ENCODE measurements at regions not wholly inside any gene's neighbourhood (a gene's known extent, or its start where the extent isn't known, plus 50 kb on each side); places are given as distances from the start of the nearest gene placed in this dataset.
"Not testable (repeated sequence)": the region's sequence is repeated elsewhere in the genome, so short reads cannot be mapped to it uniquely, and the experiment has no call there.

DNA sequence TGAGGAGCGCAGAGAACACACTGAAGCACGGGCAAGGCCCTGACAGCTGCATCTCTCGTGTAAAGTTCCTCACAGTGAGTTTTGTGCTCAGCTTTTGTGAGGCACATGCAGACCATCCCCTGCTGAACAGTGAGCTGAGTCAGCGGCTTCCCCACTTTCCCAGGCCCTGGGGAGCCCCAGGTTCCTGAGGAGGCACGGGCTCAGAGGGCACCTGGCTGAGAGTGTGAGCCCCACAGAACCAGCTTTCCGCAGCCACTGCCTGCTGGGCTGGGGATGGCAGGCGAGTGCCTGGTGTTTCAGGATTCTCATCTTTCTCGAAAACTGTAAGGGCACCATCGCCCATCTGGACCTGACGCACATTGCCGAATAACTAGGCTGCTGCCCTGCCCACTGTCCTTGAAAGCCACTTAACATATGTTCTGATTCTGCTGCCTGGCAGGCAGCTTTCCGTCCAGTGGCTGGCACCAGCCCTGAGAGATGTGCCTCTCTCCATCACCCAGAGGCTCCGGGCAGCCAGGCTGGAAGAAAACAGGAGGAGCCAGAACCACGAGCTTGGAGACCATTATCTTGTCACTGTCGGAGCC lies 266.7 kb upstream of the FOXF1 start:
- DNase-seq, result no peak

DNA sequence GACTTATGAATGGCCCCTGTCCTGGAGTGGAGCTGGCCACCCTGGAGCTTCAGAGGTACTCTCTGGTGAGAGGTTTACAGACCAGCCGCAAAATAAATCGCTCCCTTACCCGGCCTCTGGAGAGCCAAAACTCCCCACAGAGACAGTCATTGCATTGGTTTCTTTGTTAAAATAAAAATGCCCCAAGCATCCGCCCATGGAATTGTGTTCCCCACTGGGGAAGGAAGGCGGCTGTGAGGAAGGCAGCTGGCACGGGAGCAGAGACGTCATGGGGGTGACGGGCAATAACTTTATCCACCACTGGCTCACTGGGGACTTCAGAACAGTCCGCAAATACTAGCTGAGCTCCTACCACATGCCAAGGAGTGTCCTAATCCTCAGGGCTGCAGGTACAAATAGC lies 266.2 kb upstream of the FOXF1 start:
- DNase-seq, result no peak

DNA sequence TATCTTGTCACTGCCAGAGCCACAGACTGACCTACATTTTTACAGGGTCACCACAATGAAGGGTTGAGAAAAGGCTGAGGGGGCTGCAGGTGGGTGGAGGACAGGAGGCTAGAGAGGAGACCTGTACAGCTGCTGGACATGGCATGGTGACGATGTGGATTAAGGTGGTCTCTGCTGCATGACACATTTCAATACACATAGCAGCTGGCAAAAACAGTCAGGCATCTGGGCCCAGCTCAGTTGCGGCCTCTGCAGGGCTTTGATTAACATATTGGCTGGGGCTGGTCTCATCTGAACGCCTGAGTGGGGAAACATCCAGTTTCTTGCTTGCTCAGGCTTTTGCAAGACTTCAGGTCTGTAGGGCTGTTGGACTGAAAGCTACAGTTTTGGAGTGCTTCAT lies 265.4 kb upstream of the FOXF1 start:
- no peak for DNase-seq

DNA sequence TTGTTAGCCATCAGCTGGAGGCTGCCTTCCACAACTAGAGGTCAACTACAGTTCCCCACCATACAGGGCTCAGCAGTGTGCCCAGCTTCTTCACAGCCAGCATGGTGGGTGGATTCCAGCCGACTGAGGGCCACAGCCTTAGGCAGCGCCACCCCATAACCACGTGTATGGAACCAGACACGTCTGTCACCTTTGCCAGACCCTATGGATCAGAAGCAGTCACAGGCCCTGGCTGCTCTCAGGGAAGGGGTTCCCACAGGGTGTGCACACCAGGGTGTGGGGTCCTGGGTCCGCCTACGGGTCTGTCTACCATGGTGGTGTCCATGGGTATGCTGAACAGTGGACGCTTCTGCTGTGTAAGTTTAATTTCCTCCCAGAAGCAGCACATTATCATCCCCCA lies 265.0 kb upstream of the FOXF1 start:
- DNase-seq, result no peak

DNA sequence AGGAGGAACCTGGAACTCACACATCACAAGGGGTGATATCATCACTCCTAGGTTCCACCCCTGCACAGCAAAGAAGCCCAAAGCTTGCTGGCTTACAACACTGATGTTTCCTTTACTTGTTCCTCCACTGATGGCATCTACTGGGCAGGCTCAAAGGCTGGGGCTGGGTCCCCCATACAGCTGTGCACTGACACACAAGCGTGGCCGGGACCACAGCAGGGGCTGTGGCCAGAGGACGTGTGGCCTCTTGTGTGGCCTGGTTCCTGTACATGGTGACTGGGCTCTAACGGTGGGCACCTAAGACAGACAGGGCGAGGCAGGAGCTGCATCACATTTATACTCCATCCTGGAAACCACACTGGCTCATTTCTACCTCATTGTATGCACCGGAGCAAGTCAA lies 264.4 kb upstream of the FOXF1 start:
- DNase-seq, result no peak

DNA sequence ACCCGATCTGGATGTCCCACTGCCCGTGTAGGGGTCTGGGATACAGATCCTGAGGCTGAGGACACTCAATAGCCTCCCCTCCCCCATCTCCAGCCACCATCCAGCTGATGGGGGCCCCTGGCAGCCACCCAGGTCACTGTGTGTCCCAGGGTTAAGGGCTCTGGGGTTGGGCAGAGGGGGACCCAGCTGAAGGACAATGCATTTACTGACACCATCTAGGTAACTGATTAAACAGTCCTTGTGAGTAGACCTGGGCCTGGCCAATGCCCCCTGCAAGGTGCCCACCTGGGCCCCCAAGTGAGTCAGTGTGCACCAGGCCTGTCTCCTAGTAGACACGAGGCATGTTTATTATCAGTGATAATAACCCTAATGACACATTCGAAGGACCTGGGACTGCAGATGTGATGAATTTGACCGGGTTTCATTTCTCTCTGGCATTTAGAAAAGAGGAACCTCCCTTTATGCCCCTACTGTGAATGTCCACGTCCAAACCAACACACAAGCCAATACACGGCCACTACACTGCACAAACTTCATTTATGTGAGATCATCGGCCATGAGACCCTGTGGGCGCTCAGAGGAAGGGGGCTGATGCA lies 261.9 kb upstream of the FOXF1 start:
- DNase-seq, result no peak

DNA sequence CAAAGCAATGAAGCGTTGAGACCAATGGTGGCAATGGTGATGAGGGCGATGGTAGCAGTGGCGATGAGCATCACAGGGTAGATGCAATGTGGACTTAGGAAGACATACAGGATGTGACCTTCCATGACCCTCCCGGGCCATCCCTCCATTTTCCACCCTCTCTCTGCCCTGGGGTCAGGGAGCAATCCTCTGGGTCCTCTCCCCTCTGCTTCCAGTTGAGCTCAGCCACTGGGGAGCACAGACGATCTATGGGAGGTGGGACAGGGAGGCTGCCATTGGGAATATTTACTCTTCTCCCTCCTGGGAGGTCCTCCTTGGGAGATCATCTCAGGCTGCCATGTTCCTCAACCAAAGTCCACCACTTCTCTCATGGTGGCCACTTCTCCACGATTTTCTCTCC lies 260.7 kb upstream of the FOXF1 start:
- DNase-seq, result no peak

DNA sequence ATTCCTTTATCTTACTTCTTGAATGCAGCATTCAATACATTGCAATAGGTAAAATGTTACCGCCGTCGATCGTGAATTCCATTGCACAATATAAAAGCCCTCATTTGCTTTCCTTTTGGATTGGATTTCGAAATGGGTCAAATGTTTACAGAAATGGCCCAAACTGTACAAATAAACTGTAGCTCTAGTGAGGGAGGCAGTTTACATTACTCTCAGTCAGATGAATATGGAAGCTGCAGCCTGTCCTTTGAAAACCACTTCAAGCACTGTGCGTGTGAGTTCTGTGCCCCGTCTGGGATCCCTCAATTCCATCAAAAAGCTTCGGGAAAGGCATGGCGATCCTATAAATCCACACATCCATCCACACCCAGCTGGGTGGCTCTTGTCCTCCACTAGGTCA lies 258.6 kb upstream of the FOXF1 start:
- DNase-seq, result no peak

DNA sequence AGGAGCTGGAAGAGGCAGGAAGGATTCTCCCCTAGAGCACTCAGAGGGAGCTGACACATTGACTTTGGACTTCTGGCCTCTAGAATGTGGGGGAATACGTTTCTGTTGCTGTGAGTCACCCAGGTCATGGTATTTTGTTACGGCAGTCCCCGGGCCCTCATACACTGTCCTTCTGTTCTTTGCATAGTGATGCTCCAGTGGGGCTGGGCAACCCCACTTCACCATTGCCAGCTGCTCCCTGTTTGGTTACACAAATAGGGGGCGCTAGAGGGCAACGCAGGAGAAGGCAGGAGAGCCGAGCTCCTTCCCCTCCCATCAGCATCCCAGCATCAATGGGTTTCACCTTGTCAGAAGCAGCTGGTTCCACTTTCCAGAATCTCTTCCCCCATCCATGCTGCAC lies 257.7 kb upstream of the FOXF1 start:
- DNase-seq, result no peak

DNA sequence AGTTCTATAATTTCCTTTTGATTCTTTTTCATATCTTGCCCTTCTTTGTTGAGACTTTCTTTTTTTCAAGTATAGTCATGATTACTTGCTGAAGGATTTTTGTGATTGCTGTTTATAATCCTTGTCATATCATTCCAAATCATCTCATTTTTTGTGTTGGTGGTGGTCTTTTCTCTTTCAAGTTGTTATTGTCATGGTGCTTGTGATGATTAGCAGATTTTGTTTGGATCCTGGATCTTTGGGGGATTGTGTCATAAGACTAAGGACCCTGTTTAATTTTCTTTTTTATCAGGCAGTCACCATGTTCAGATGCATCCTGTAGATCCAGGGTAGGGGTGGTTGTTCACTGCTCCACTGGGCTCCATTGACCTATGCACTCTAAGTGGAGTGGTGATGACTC lies 254.4 kb upstream of the FOXF1 start:
- no peak for DNase-seq

DNA sequence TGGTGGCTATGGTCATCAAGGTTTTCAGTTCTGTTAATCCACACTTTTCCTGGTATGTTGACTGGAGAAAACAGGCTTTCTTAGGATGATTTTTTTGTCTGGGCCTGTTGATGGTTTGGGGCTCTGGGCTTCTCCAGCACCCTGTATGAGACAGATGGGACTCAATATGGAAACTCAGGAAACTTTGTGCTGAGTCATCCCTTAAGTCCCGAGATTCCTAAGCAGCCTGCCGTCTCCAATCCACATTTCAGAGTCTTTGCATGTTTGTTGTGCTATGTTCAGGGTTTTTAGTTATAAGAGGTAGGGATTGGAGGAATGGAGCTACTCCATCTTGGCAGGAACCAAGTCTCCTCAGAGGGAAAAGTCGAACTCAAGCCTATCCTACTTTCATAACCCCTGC lies 253.3 kb upstream of the FOXF1 start:
- no peak for DNase-seq

DNA sequence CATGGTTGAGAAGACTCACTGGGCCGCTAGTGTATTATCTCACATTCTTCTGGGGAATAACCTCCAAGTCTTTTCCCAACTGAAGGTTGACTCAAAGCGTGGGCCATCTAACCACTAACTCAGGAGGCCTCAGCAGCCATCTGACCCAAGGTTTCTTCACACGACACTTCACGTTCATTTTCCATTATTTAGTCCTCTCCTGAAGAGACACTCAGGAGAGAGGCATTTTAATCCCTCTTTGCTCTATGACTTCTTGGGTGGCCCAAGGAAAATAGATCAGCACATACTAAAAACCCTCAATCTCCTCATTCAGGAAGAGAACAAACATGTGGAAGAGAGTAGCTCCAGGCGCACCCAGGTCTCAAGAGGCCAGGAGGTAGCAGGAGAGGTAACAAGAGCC lies 252.8 kb upstream of the FOXF1 start:
- no peak for DNase-seq

DNA sequence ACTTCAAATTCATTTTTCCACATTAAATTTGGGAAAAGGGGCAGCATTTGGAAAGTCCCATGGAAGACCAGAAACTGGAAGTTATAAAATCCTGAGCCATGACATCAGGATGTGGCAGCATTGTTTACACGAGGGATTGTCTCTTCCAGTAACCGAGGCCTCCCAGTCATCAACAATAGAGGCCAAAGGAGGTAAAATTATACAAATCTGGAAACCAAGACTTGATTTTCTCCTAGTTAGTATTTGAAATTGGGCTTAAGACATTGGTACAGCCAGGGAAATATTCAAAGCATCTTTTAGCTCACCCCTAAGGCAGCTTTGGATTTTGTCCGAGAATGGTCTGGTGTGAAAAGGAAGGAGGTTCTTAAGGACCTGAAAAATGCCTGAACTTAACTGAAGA lies 251.6 kb upstream of the FOXF1 start:
- no peak for DNase-seq

DNA sequence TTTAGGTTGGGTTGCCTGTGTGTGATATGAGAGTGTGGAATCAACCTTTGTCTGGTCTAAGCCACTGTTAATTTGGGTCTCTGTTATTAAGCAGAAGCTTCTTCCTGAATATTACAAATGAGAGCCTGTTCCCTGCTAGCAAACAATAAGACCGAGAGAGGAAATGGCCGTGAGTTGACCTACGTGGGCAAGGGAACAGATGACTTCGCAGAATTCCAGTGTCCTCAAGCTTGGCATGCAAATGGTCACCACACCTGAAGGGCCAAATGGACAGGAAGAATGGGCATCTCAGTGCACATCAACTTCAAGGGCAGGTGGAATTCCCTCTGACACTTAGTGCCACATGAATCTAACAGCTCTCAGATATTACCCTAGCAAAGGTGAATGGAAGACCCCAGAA lies 250.8 kb upstream of the FOXF1 start:
- DNase-seq, result no peak

DNA sequence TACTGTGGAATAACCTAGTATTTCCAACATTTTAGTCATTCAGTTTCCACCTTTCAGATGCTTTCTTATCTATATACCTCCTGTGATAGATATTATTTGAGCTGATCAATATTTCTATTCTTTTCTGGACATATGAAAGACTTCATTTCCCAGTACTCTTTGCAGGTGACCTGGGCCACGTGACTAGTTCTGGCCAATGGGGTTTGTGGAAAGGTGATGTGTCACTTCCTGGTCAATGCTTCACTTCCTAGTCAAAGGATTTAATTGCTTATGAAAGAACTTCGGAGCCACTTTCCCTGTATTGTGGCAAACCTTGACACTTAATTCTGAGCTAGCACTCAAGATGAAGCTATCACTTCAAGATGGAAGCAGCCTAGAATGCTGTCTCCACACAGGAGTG lies 248.9 kb upstream of the FOXF1 start:
- DNase-seq, result no peak

DNA sequence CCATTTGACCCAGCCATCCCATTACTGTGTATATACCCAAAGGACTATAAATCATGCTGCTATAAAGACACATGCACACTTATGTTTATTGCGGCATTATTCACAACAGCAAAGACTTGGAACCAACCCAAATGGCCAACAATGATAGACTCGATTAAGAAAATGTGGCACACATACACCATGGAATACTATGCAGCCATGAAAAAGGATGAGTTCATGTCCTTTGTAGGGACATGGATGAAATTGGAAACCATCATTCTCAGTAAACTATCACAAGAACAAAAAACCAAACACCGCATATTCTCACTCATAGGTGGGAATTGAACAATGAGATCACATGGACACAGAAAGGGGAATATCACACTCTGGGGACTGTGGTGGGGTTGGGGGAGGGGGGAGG lies 242.7 kb upstream of the FOXF1 start:
- not testable (repeated sequence) for DNase-seq

DNA sequence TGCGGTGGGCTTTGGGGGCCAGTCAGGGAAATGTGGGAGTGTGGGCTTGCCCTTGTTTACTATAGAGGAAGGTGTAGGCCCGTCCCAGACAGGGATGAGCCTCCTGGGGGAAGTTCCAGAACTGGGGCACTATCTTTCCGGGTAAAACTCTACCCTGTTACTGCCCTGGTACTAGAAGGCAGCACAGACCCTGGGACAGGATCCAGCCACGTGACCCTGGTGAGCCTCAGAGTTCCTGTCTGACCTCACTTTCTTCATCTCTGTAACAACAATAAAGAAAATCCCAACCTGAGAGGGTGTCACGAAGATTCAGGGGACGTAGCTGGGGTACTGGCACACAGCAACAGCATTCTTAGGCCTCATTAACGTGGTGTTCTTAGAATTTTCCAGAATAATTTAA lies 239.6 kb upstream of the FOXF1 start:
- DNase-seq, result no peak

DNA sequence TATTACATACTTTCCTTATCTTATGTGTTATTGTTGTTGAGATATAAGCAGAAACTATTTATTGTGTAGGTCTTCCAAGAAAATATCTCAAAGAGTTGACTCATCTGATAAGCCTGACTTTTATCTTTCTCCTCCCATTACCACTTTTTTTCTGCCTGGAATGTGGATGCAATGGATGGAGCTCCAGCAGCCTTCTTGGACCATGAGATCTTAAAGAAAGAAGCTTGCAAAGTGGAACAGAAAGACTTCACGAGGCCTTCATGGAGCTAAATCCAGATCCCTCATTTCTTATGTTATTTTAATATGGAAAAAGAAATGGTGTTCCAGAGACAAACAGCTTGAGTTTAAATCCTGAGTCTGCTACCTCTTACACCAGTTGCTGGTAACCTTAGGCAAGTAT lies 237.6 kb upstream of the FOXF1 start:
- DNase-seq, result no peak

DNA sequence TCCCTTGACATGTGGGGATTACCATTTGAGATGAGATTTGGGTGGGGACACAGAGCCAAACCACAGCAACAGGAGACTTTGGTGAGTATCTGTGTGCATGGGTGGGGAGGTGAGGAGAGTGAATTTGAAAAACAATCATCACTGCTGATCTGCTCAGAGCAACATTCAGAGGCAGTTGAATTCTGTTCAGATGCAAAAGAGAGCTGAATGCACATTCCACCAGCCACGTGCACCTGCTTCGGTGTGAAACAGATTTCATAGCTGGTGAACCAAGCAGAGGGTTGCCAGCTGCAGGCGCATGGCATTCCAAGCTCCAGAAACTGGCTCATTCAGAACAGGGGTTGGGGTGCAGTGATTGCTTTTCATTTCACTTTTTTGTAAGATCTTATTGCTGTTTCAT lies 233.1 kb upstream of the FOXF1 start:
- DNase-seq, result no peak

DNA sequence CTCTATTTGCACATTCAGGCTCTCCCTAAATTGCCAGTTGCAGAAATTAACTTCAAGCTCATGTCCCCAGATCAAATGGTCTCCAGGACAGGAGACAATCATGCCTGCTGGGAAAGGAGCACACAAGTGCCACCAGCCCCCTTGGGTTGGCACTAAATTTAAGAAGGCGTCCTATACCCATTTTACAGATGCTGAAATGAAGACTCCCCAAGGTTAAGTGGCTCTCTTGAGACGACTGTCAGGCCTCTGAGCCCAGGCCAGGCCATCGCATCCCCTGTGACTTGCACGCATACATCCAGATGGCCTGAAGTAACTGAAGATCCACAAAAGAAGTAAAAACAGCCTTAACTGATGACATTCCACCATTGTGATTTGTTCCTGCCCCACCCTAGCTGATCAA lies 232.5 kb upstream of the FOXF1 start:
- not testable (repeated sequence) for DNase-seq

DNA sequence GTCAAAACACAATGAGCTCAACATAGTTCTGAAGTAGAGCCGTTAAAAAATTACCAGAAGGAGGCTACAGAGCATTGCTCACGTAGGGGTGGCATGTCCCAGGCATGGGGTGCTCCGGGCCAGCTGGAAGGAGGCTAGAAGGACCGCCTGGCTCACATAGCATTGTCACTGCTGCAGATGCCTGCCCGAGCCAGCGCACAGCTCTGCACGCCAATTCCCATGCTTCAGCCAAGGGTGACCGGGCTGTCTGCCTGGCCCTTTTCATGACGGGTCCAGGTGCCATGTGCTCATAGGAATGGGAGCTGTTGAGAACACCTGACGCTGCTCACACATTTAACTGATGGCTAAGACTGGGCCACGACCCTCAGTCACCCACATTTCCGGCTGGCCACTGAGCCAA lies 228.9 kb upstream of the FOXF1 start:
- no peak for DNase-seq

DNA sequence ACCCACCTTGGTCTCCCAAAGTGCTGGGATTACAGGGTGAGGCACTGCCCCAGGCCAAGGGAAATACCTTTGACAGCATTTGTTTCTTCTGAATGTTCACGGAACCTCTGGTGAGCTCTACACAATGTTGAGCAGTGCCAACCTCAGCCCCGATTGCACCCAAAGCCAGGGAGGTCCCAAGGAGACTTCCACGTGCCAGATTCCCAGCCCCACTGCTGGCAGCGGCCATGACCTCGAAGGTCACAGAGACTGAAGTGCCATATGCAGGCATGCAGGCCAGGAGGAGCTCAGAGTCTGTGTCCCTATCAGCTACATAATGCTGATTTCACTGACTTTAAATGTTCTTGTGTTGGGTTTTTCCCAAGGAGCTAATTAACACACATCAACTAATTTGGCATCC lies 226.4 kb upstream of the FOXF1 start:
- no peak for DNase-seq

DNA sequence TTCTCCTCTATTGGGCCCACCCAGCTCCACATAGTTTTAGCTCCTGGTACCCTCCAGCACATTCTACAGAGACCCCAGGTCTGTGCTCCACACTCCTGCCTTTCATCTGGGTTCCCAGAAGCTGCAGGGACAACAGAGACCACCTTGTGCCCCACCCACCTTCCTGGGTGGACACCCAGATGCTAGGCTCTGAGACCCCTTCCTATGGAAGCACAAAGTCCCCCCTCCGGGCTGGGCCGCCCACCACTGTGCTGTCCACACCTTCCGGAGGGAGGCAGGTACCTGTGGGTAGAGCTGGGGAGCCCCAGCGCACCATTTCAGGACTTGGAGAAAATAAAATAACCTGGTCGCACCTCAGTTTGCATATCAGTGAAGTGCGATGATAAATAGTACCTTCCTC lies 224.9 kb upstream of the FOXF1 start:
- DNase-seq, result no peak

DNA sequence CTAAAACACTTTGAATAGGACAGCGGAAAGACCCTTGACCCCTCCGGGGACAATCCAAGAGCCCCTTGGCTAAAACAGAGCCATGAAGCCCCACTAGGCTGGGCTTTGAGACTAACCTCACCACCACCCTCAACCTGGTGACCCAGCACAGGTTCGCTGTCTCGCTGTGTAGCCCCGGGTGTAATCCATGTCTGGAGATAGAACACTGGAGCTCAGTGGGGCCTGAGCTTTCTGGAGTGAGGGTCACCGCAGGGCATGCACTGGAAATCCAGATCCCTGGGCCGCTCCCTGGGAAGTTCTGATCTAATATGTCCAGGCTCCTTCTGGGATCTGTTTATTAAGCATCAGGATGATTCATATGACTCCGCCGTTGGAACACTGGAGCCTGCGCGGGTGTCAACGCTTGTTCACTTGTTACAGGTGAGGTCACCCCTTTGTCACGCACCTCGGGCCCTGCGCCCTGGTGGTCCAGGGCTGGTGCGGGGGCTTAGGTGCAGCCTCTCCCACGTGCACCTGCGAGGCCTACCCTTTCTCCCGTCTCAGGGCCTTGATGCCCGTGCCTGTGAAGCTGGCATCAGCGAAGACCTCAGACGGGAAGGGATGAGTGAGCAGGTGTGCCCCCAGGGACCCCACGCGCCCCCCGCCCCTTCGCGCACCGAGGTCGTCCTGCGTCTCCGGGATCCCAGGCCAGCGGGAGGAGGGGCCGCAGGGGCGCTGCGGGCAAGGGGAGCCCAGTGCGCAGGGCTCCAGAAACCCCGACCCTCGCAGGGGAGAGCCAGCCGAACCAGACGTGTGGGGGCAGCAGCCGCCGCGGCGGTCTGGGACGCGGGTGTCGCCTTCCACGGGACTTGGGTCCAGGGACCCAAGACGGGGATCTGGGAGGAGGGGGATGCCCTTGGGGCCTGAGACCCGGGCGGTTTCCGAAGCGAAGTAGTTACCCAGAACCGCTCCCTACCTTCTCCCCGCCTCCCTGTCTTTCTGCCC lies 224.1 kb upstream of the FOXF1 start:
- no peak for DNase-seq
